HEK293T (cell line): ENCODE measurements at regions not wholly inside any gene's neighbourhood (a gene's known extent, or its start where the extent isn't known, plus 50 kb on each side); places are given as distances from the start of the nearest gene placed in this dataset.

Source experiments
- CTCF ChIA-PET: fragments of 350-600 bp; formaldehyde crosslinking; extraction: SDS; loops from one replicate; lab custom pipeline; 2021; ENCODE audit warnings: antibody characterized with exemption, inconsistent platforms; lab: Yijun Ruan, JAX
- POLR2A ChIA-PET: fragments of 350-600 bp; formaldehyde crosslinking; extraction: SDS; loops from one replicate; lab custom pipeline; 2020; ENCODE audit warnings: antibody characterized with exemption, inconsistent platforms; lab: Yijun Ruan, JAX
- DNase-seq: peaks from one replicate; pipeline ENCODE4 v3.0.0; 2012; ENCODE audit warnings: mixed read lengths; ENCODE audit errors: extremely low spot score
- ARNT ChIP-seq: fragments of 450-650 bp; IDR thresholded peaks from 2 replicates; pipeline ENCODE4 v1.6.1; 2017; ENCODE audit warnings: mild to moderate bottlenecking
- BHLHE40 ChIP-seq: fragments of 450-650 bp; IDR thresholded peaks from 2 replicates; pipeline ENCODE4 v1.6.1; 2016; ENCODE audit warnings: mild to moderate bottlenecking, moderate library complexity, borderline replicate concordance
- CTBP1 ChIP-seq: fragments of 450-650 bp; IDR thresholded peaks from 2 replicates; pipeline ENCODE4 v1.6.1; 2016; ENCODE audit warnings: borderline replicate concordance
- ELF4 ChIP-seq: fragments of 450-650 bp; IDR thresholded peaks from 2 replicates; pipeline ENCODE4 v1.6.1; 2017; ENCODE audit warnings: antibody characterized with exemption
- FOXA1 ChIP-seq: fragments of 450-650 bp; IDR thresholded peaks from 2 replicates; pipeline ENCODE4 v1.6.1; 2016; ENCODE audit warnings: mild to moderate bottlenecking
- FOXK2 ChIP-seq: fragments of 450-650 bp; IDR thresholded peaks from 2 replicates; pipeline ENCODE4 v1.6.1; 2016; ENCODE audit warnings: mild to moderate bottlenecking
- FOXM1 ChIP-seq: fragments of 450-650 bp; IDR thresholded peaks from 2 replicates; pipeline ENCODE4 v1.6.1; 2017; ENCODE audit warnings: mild to moderate bottlenecking, borderline replicate concordance
- HDGF ChIP-seq: fragments of 450-650 bp; IDR thresholded peaks from 2 replicates; pipeline ENCODE4 v1.6.1; 2017; ENCODE audit warnings: antibody characterized with exemption, borderline replicate concordance
- L3MBTL2 ChIP-seq: fragments of 450-650 bp; conservative IDR thresholded peaks from 2 replicates; pipeline ENCODE4 v1.6.1; 2016; ENCODE audit warnings: mild to moderate bottlenecking
- LEF1 ChIP-seq: fragments of 450-650 bp; IDR thresholded peaks from 2 replicates; pipeline ENCODE4 v1.6.1; 2017; ENCODE audit warnings: mild to moderate bottlenecking, borderline replicate concordance
- NFRKB ChIP-seq: fragments of 450-650 bp; IDR thresholded peaks from 2 replicates; pipeline ENCODE4 v1.6.1; 2016; ENCODE audit warnings: mild to moderate bottlenecking, moderate library complexity
- SP1 ChIP-seq: fragments of 450-650 bp; IDR thresholded peaks from 2 replicates; pipeline ENCODE4 v1.6.1; 2017
- SUZ12 ChIP-seq: fragments of 450-650 bp; IDR thresholded peaks from 2 replicates; pipeline ENCODE4 v1.6.1; 2016; ENCODE audit warnings: mild to moderate bottlenecking
- TARDBP ChIP-seq: fragments of 450-650 bp; IDR thresholded peaks from 2 replicates; pipeline ENCODE4 v1.6.1; 2016
- ZNF384 ChIP-seq: fragments of 450-650 bp; IDR thresholded peaks from 2 replicates; pipeline ENCODE4 v1.6.1; 2016
- TF ChIP-seq, protein P1 (sequence below): fragments of 450-650 bp; IDR thresholded peaks from 2 replicates; pipeline ENCODE4 v1.6.1; 2016

DNA sequence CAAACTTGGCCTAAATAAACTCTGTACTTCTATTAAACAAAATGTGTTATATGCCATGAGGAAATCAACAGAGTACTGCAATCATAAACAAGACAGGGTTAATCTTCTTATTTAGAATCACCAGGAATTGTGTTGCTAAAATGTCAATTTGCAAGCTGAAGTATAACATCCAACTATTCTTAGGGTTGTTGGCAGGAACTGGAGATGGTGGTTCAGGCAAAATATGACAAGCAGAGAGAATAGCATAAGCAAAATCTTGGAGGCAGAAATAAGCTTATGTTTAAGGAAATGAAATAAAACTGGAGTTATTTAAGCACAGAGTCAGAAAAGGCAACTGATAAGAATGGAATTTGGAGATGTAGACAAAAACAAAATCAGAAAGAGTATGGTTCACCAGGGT lies 463.8 kb upstream of the SLC8A1 start:
- CTCF ChIA-PET: no interaction called here
- POLR2A ChIA-PET: no interaction called here
- TF ChIP-seq SP1: no peak
- no peak for TF ChIP-seq ELF4
- TF ChIP-seq L3MBTL2: no peak
- no peak for TF ChIP-seq TARDBP
- no peak for TF ChIP-seq FOXM1
- TF ChIP-seq ZNF384: no peak
- TF ChIP-seq FOXA1: no peak
- TF ChIP-seq NFRKB: no peak
- DNase-seq: no peak

DNA sequence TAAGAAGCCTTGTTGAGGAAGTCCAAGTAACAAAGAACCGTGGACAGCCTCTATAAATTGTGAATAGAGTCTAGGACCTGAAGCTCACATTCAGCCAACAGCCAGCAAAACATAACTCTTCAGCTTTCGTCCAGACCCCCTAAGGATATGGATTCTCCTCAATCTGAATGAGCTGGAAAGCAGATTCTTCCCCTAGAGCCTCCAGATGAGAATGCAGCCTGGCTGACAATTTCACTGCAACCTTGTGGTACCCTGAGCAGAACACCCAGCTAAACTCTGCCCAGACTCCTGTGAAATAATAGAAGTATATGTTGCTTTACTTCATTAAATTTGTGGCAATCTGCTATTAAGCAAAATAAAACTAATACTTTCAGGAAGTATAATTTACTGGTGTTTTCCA lies 483.5 kb upstream of the SLC8A1 start:
- CTCF ChIA-PET: no interaction called here
- no peak for TF ChIP-seq CTBP1
- no peak for TF ChIP-seq ARNT
- TF ChIP-seq NFRKB: no peak
- TF ChIP-seq SUZ12: no peak
- TF ChIP-seq FOXM1: no peak
- no peak for TF ChIP-seq ZNF384
- TF ChIP-seq SP1: no peak
- TF ChIP-seq HDGF: no peak
- no peak for TF ChIP-seq ELF4
- TF ChIP-seq FOXA1: no peak
- TF ChIP-seq FOXK2: no peak
- no peak for TF ChIP-seq TARDBP
- TF ChIP-seq BHLHE40: no peak
- TF ChIP-seq, protein P1, sequence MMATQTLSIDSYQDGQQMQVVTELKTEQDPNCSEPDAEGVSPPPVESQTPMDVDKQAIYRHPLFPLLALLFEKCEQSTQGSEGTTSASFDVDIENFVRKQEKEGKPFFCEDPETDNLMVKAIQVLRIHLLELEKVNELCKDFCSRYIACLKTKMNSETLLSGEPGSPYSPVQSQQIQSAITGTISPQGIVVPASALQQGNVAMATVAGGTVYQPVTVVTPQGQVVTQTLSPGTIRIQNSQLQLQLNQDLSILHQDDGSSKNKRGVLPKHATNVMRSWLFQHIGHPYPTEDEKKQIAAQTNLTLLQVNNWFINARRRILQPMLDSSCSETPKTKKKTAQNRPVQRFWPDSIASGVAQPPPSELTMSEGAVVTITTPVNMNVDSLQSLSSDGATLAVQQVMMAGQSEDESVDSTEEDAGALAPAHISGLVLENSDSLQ: no peak
- no peak for TF ChIP-seq LEF1
- TF ChIP-seq L3MBTL2: no peak
- POLR2A ChIA-PET: no interaction called here
- peak; percentile 7 for DNase-seq

DNA sequence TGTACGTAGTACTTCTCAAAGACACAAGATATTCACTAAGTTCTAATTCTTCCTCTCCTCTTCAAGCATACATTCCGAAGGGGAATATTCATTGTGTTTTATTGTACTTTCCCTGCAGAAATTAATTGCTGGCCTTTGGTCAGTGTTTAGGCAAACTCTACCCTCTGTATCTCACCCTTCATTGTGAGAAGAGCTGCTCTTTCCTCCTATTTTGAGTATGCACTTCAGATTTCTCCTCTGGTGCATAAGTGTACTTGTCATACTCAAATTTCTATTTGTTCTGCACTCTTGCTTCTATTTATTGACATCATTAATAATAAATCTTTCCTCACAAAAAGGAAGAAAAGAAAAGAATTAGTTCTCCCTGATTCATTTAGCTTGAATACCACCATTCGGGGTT lies 485.4 kb upstream of the SLC8A1 start:
- POLR2A ChIA-PET: no interaction called here
- CTCF ChIA-PET: no interaction called here
- no peak for DNase-seq
- TF ChIP-seq, protein P1: no peak
- TF ChIP-seq LEF1 (no peak), FOXM1 (no peak), SUZ12 (no peak), SP1 (no peak)

DNA sequence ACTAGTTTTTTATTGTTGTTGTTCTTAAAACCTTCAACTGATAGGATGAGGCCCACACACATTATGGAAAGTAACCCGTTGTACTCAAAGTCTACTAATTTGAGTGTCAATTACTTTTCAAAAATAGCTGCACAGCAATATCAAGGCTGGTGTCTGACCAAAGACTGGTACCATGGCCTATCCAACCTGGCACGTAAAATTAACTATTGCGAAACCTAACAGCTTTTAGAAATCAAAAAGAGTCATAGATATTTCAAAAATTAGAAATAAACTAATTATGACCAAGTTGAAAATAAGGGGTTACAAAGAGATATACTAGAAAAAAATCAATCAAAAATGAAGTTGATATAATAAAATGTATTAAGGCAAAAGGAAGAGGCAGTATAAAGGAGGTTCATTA lies 501.5 kb upstream of the SLC8A1 start:
- no peak for DNase-seq
- TF ChIP-seq BHLHE40 (no peak), NFRKB (no peak), TARDBP (no peak), HDGF (no peak), ELF4 (no peak)
- TF ChIP-seq, protein P1: no peak
- ChIA-PET POLR2A (no interaction called here), CTCF (no interaction called here)

DNA sequence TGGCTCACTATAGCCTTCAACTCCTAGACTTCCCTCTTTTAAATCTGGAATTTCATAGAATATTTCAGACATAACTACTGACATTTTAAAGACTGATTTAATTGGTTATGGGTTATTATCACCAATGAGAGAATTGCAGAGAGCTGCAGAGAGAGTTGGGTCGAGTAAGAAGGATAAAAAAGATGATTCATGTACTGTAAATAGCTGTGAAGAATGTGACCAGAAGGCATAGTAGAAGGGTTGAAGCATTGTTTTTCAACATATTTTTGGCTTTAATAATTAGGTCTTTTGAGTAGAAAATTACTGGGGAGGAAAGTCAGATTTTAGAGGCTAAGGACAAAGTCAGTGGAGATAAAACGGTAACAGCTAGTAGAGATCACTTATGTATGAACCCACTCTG lies 503.2 kb upstream of the SLC8A1 start:
- no peak for TF ChIP-seq ZNF384
- TF ChIP-seq BHLHE40: no peak
- no peak for TF ChIP-seq TARDBP
- no peak for TF ChIP-seq CTBP1
- no peak for TF ChIP-seq LEF1
- ChIA-PET CTCF (no interaction called here), POLR2A (no interaction called here)
- DNase-seq: no peak

DNA sequence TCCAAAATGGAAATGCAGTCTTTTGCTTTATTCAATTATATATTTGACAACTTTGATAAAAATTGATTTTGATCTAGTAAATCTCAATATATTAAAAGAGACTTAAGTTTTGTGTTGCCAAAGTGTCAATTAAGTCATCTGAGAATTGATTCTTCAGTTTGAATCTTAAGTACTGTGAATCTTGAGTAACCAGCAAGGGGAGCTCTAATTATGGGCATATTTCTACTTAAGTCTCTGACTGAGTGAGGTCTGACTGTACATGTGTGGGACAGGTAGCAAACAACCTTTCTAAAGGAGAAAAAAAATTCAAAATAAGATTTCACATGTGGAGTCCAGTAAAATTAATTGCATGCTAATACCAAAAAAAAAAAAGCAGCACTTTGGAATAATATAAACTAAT lies 503.7 kb upstream of the SLC8A1 start:
- no peak for DNase-seq
- CTCF ChIA-PET: no interaction called here
- POLR2A ChIA-PET: no interaction called here
- no peak for TF ChIP-seq L3MBTL2
- TF ChIP-seq FOXA1: no peak
- no peak for TF ChIP-seq ARNT
- TF ChIP-seq BHLHE40: no peak
- TF ChIP-seq, protein P1: no peak
- TF ChIP-seq TARDBP: no peak
- TF ChIP-seq CTBP1: no peak
- no peak for TF ChIP-seq FOXK2
- no peak for TF ChIP-seq NFRKB
- no peak for TF ChIP-seq SUZ12
- TF ChIP-seq HDGF: no peak
- TF ChIP-seq SP1: no peak
- TF ChIP-seq ELF4: no peak
- no peak for TF ChIP-seq FOXM1
- TF ChIP-seq ZNF384: no peak
